Spleen (tissue), 7 donors: ENCODE measurements at regions not wholly inside any gene's neighbourhood (a gene's known extent, or its start where the extent isn't known, plus 50 kb on each side); places are given as distances from the start of the nearest gene placed in this dataset.

Experiments used
- POLR2A ChIP-seq, 3 donors: fragments of 450-650 bp; IDR thresholded peaks; one replicate each; pipeline ENCODE4 v1.5.1; 2017; ENCODE audit warnings: antibody characterized with exemption in 3 of 3, mild to moderate bottlenecking in 1 of 3
- POLR2AphosphoS5 ChIP-seq, 3 donors: sonication (generic); formaldehyde crosslinking; IDR thresholded peaks; one replicate each; pipeline ENCODE4 v1.5.1; 2017; ENCODE audit warnings: antibody characterized with exemption in 3 of 3
- TF ChIP-seq, protein P1 (sequence below), 11 experiments: fragments of 200-600 bp in 7 of 11; fragments of 450-650 bp in 4 of 11; sonication (generic) in 4 of 11; IDR thresholded peaks in 8 of 11; conservative IDR thresholded peaks in 3 of 11; 1 replicate in 7 of 11; 2 replicates in 4 of 11; pipeline versions ENCODE4 v1.4.0 to v1.8.0; 2016 to 2021; ENCODE audit warnings: antibody characterized with exemption in 11 of 11, inconsistent platforms in 4 of 11, mild to moderate bottlenecking in 1 of 11
- donor health status: DM: no; HTN: no; CAD: no; lungs with moderate emphysema.
- donor health status: DM: no; HTN: no; CAD: no.
- donor health status: DM: no; HTN: no; CAD: no.

DNA sequence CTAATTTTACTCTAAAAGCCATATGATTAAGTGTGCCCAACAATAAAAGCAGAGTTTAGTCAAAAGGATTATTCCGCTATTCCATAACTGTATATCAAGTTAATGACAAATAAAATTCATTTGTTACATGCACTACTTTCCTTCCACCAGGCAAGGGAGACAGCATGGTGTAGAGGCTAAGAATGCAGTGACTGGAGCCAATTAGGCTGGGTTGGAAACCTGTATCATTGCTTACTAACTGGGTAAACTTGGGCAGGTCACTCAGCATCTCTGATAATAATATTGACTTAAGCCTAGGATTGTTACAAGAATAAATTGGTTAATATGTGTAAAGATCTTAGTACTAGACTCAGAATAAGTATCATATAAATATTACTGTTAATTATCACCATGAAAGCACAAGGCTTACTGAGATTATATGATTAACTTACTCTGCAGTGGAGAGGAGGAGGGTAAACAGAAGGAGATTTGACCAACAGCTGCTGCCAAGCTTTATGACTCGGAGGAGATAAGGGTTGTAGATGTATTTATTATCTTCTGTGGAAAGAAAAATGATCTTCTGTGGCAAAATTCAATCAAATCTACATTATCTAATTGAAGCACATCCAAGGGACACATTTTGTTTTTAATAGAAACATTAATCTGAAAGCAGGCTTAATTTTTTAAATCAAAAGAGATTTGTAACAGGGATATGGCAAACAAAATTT is 1459.9 kb downstream of the GRIK2 start:
- TF ChIP-seq, protein P1, sequence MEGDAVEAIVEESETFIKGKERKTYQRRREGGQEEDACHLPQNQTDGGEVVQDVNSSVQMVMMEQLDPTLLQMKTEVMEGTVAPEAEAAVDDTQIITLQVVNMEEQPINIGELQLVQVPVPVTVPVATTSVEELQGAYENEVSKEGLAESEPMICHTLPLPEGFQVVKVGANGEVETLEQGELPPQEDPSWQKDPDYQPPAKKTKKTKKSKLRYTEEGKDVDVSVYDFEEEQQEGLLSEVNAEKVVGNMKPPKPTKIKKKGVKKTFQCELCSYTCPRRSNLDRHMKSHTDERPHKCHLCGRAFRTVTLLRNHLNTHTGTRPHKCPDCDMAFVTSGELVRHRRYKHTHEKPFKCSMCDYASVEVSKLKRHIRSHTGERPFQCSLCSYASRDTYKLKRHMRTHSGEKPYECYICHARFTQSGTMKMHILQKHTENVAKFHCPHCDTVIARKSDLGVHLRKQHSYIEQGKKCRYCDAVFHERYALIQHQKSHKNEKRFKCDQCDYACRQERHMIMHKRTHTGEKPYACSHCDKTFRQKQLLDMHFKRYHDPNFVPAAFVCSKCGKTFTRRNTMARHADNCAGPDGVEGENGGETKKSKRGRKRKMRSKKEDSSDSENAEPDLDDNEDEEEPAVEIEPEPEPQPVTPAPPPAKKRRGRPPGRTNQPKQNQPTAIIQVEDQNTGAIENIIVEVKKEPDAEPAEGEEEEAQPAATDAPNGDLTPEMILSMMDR (IDR thresholded peaks at IDR 0.05 in 8 of 11, conservative IDR thresholded peaks at IDR 0.05 in 3 of 11) = no peak
- TF ChIP-seq POLR2A (IDR thresholded peaks at IDR 0.05) (no peak), POLR2AphosphoS5 (IDR thresholded peaks at IDR 0.05) (no peak)
